ENCODE measurements at regions not wholly inside any gene's neighbourhood (a gene's known extent, or its start where the extent isn't known, plus 50 kb on each side); places are given as distances from the start of the nearest gene placed in this dataset.

DNA sequence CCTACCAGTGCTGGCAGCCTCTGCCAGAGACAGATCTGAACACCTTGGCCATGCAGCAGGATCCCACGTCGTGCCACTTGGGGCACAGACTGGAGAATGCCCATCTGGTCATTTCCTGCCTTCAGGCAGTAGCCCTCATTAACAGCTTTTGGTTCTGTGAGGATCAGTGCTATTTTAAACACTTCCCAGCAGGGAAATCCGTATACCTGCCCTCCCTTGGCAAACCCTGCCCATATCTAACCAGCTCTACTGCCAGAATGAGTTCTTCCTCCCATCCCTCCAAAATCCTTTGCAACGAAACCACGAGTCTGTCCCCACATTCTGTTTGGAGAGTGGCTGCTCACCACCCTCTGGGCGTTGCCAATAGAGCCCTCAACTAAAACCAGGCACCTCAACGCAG lies 245.7 kb downstream of the ENGASE start:
- Histone ChIP-seq H3K9me3 (replicated peaks; ENCODE audit: low read length) (no peaks in the 10 kb centered on the region), H3K27me3 (ENCODE audit: control insufficient read depth, insufficient read depth, low read length) (peaks cover 35% of the 10 kb centered on the region), H3K4me1 (ENCODE audit: control insufficient read depth, insufficient read depth, low read length) (no peaks in the 10 kb centered on the region), H3K4me3 (ENCODE audit: low read length) (no peak overlapping the region), H3K36me3 (ENCODE audit: insufficient read depth, low read length) (no peaks in the 10 kb centered on the region), H3K9ac (ENCODE audit: low read depth, low read length) (no peak overlapping the region), H3K4me2 (ENCODE audit: low read length) (no peak overlapping the region)

GRCh38 chr17:79317916-79318315 lies 243.3 kb downstream of the ENGASE start:
- Histone ChIP-seq H3K9me3 (replicated peaks; ENCODE audit: low read length) (no peaks in the 10 kb centered on the region), H3K4me3 (ENCODE audit: low read length) (no peak overlapping the region), H3K4me1 (ENCODE audit: control insufficient read depth, insufficient read depth, low read length) (no peaks in the 10 kb centered on the region), H3K9ac (ENCODE audit: low read depth, low read length) (no peak overlapping the region), H3K4me2 (ENCODE audit: low read length) (no peak overlapping the region), H3K36me3 (ENCODE audit: insufficient read depth, low read length) (no peaks in the 10 kb centered on the region), H3K27me3 (ENCODE audit: control insufficient read depth, insufficient read depth, low read length) (peaks cover 52% of the 10 kb centered on the region)

DNA sequence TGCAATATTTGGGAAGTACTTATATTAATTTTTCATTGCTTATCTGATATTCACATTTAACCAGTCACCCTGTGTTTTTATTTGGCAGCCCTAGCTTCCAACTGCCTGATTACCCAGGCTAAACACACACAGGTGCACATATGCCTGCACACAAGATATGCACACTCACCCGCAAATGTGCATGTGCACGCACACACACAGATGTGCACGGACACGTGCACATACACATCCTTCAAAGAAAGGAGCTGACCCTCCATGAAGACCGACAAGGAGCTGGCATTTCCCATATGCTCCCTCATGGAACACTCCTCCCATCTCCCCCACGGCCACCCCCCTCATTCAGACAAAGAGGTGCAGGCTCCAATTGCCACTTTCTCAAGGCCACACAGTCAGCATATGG lies 242.2 kb downstream of the ENGASE start:
- no peaks in the 10 kb centered on the region for H3K9me3 ChIP-seq (replicated peaks; ENCODE audit: low read length)
- no peaks in the 10 kb centered on the region for H3K36me3 ChIP-seq (ENCODE audit: insufficient read depth, low read length)
- H3K4me3 ChIP-seq (ENCODE audit: low read length), result no peak overlapping the region
- no peaks in the 10 kb centered on the region for H3K4me1 ChIP-seq (ENCODE audit: control insufficient read depth, insufficient read depth, low read length)
- no peak overlapping the region for H3K9ac ChIP-seq (ENCODE audit: low read depth, low read length)
- H3K4me2 ChIP-seq (ENCODE audit: low read length), result no peak overlapping the region
- H3K27me3 ChIP-seq (ENCODE audit: control insufficient read depth, insufficient read depth, low read length), result peaks cover 60% of the 10 kb centered on the region

- Histone ChIP-seq H3K4me2 (ENCODE audit: low read length) (no peak overlapping the region), H3K9ac (ENCODE audit: low read depth, low read length) (no peak overlapping the region), H3K4me1 (ENCODE audit: control insufficient read depth, insufficient read depth, low read length) (no peaks in the 10 kb centered on the region), H3K36me3 (ENCODE audit: insufficient read depth, low read length) (no peaks in the 10 kb centered on the region), H3K4me3 (ENCODE audit: low read length) (no peak overlapping the region), H3K27me3 (ENCODE audit: control insufficient read depth, insufficient read depth, low read length) (peaks cover 59% of the 10 kb centered on the region), H3K9me3 (replicated peaks; ENCODE audit: low read length) (no peaks in the 10 kb centered on the region)
These were observed 240.9 kb downstream of the ENGASE start for GRCh38 chr17:79315358-79316105.

DNA sequence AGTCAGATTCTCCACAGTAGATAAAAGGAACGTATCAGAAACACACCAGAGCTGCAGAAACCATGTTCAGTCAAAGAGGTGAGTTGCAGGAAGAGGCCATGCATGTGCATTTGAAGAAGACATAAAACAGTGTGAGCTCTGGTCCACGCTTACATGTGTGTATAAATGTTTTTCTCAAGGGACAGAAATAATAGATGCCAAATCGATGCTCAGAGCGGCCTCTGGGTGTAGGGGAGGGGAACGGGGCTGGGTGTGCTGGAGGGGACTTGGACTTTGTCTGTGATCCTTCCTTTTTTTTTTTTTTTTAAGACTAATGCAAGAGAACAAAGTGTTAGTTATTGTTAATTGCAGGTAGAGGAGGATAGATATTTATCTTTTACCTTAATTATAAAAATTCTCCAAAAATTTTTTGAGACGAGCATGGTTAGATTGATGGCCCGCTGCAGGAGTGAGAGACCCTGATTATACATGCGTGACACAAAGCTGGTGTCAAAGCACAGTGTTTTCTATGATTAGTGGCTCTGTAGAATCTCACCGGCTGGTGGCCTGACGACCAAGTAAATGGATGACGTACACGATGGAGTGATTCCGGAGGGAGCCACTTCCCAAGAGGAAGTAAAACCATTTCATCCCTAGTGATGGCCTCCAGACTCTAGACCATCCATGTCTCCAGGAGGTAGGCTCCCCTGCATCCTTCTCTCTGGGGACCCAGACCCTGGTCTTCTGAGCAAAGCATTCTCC lies 240.2 kb downstream of the ENGASE start:
- Histone ChIP-seq H3K9me3 (replicated peaks; ENCODE audit: low read length) (no peaks in the 10 kb centered on the region), H3K27me3 (ENCODE audit: control insufficient read depth, insufficient read depth, low read length) (peaks cover 56% of the 10 kb centered on the region), H3K9ac (ENCODE audit: low read depth, low read length) (no peak overlapping the region), H3K36me3 (ENCODE audit: insufficient read depth, low read length) (no peaks in the 10 kb centered on the region), H3K4me2 (ENCODE audit: low read length) (no peak overlapping the region), H3K4me1 (ENCODE audit: control insufficient read depth, insufficient read depth, low read length) (no peaks in the 10 kb centered on the region), H3K4me3 (ENCODE audit: low read length) (no peak overlapping the region)

DNA sequence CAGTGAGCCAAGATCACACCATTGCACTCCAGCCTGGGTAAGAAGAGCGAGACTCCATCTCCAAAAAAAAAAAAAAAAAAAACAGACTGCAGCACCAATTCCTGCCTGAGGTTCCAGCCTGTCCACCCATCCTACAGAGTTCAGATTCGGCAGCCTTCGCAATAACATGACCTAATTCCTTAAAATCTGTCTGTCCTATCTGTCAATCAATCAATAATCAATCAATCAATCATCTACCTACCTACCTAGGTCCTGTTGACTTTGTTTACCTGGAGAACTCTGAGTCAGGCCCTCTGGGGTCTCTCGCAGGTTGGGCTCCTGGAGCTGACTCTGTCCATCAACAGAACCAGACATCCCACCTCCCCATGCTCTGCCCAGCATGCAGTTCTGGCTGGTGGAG lies 236.7 kb downstream of the ENGASE start:
- Histone ChIP-seq H3K27me3 (ENCODE audit: control insufficient read depth, insufficient read depth, low read length) (peaks cover 52% of the 10 kb centered on the region), H3K4me3 (ENCODE audit: low read length) (no peak overlapping the region), H3K9me3 (replicated peaks; ENCODE audit: low read length) (no peaks in the 10 kb centered on the region), H3K4me1 (ENCODE audit: control insufficient read depth, insufficient read depth, low read length) (no peaks in the 10 kb centered on the region), H3K4me2 (ENCODE audit: low read length) (no peak overlapping the region), H3K36me3 (ENCODE audit: insufficient read depth, low read length) (no peaks in the 10 kb centered on the region), H3K9ac (ENCODE audit: low read depth, low read length) (no peak overlapping the region)

DNA sequence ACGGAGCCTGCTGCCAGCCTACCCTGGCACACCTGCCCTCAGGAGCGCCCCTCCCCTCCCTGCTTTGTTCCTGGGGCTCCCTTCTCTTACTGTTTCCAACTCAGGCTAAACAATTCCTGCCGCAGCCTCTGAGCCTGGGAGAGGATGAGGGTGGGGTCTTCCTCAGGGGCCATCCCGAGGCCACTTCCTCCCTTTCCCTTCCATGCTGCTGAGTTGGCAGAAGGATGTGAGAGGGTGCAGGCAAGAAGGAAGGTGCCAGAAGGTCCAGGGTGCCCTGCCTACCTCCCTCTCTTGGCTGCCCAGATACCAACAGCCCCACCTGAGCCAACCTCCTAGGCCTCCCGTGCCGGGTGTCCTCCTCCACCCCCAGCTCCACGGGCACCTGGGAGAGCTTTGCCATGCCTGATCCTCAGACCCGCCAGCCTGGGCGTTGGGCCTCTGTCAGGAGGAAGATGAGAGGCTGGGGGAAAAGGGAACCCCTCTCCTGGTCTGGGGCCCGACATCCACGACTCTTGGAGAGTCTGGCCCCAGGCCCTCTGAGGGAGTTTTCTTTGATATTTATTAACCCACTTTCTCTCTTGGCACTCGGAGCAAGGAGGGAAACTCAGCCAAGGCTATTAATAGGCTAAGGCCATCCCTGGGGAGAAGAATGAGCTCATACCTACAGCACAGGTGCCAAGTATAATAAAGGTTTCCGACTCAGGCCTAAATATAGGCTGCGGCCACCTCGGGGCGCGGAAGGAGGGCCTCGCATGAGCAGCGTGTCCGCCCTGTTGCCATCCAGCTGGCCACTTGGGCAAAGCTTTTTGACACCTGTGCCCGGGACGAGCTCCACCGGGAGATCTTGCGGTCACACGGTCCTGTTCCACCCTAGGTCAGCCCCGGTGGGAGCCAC lies 232.0 kb downstream of the ENGASE start:
- no peaks in the 10 kb centered on the region for H3K9me3 ChIP-seq (replicated peaks; ENCODE audit: low read length)
- no peaks in the 10 kb centered on the region for H3K36me3 ChIP-seq (ENCODE audit: insufficient read depth, low read length)
- H3K4me1 ChIP-seq (ENCODE audit: control insufficient read depth, insufficient read depth, low read length), result no peaks in the 10 kb centered on the region
- no peak overlapping the region for H3K4me3 ChIP-seq (ENCODE audit: low read length)
- H3K9ac ChIP-seq (ENCODE audit: low read depth, low read length), result no peak overlapping the region
- H3K27me3 ChIP-seq (ENCODE audit: control insufficient read depth, insufficient read depth, low read length), result peaks cover 45% of the 10 kb centered on the region
- H3K4me2 ChIP-seq (ENCODE audit: low read length), result no peak overlapping the region

GRCh38 chr17:79305768-79306423 lies 231.3 kb downstream of the ENGASE start:
- Histone ChIP-seq H3K4me2 (ENCODE audit: low read length) (no peak overlapping the region), H3K36me3 (ENCODE audit: insufficient read depth, low read length) (no peaks in the 10 kb centered on the region), H3K9ac (ENCODE audit: low read depth, low read length) (no peak overlapping the region), H3K27me3 (ENCODE audit: control insufficient read depth, insufficient read depth, low read length) (peaks cover 45% of the 10 kb centered on the region), H3K9me3 (replicated peaks; ENCODE audit: low read length) (no peaks in the 10 kb centered on the region), H3K4me1 (ENCODE audit: control insufficient read depth, insufficient read depth, low read length) (no peaks in the 10 kb centered on the region), H3K4me3 (ENCODE audit: low read length) (no peak overlapping the region)

GRCh38 chr17:79305376-79305767 lies 230.7 kb downstream of the ENGASE start:
- Histone ChIP-seq H3K4me3 (ENCODE audit: low read length) (no peak overlapping the region), H3K4me2 (ENCODE audit: low read length) (no peak overlapping the region), H3K9ac (ENCODE audit: low read depth, low read length) (no peak overlapping the region), H3K9me3 (replicated peaks; ENCODE audit: low read length) (no peaks in the 10 kb centered on the region), H3K4me1 (ENCODE audit: control insufficient read depth, insufficient read depth, low read length) (no peaks in the 10 kb centered on the region), H3K27me3 (ENCODE audit: control insufficient read depth, insufficient read depth, low read length) (peaks cover 50% of the 10 kb centered on the region), H3K36me3 (ENCODE audit: insufficient read depth, low read length) (no peaks in the 10 kb centered on the region)

- Histone ChIP-seq H3K4me2 (ENCODE audit: low read length) (no peak overlapping the region), H3K27me3 (ENCODE audit: control insufficient read depth, insufficient read depth, low read length) (peaks cover 53% of the 10 kb centered on the region), H3K4me3 (ENCODE audit: low read length) (no peak overlapping the region), H3K9me3 (replicated peaks; ENCODE audit: low read length) (no peaks in the 10 kb centered on the region), H3K9ac (ENCODE audit: low read depth, low read length) (no peak overlapping the region), H3K4me1 (ENCODE audit: control insufficient read depth, insufficient read depth, low read length) (no peaks in the 10 kb centered on the region), H3K36me3 (ENCODE audit: insufficient read depth, low read length) (no peaks in the 10 kb centered on the region)
These were observed 230.3 kb downstream of the ENGASE start for GRCh38 chr17:79304884-79305283.

DNA sequence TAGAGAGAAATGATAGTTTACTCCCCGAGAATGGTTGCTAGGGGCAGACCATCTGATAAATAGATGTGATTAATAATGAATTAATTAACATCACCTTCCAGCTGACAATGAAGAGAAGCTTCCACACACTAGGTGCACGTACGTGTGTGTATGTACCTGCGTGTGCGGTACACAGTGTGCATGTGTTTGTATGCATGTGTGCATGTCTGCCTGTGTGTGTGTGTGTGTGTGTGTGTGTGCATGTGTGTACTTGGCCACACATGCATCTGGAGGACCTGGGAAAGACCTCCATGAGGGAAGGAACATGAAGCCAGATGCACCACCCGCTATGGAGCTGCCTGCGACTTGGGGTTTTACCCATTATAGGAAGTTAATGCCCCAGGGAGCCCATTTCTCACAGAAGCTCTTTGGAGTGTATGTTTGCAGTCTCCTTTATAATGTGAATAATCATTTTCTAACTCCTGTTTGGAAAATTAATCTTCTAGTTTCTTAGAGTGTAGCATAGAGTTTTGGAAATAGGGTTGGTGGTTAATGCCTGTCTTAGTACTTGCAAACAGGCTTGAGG lies 229.1 kb downstream of the ENGASE start:
- no peak overlapping the region for H3K4me3 ChIP-seq (ENCODE audit: low read length)
- no peak overlapping the region for H3K4me2 ChIP-seq (ENCODE audit: low read length)
- H3K36me3 ChIP-seq (ENCODE audit: insufficient read depth, low read length), result no peaks in the 10 kb centered on the region
- H3K9me3 ChIP-seq (replicated peaks; ENCODE audit: low read length), result no peaks in the 10 kb centered on the region
- H3K27me3 ChIP-seq (ENCODE audit: control insufficient read depth, insufficient read depth, low read length), result peaks cover 58% of the 10 kb centered on the region
- no peaks in the 10 kb centered on the region for H3K4me1 ChIP-seq (ENCODE audit: control insufficient read depth, insufficient read depth, low read length)
- no peak overlapping the region for H3K9ac ChIP-seq (ENCODE audit: low read depth, low read length)
